Prostate gland (tissue), 2 donors: ENCODE measurements at regions not wholly inside any gene's neighbourhood (a gene's known extent, or its start where the extent isn't known, plus 50 kb on each side); places are given as distances from the start of the nearest gene placed in this dataset.

Experiments
- POLR2A ChIP-seq: fragments of 450-650 bp; IDR thresholded peaks from one replicate; pipeline ENCODE4 v1.6.1; 2016; ENCODE audit warnings: antibody characterized with exemption, mild to moderate bottlenecking
- POLR2AphosphoS5 ChIP-seq: sonication (generic); formaldehyde crosslinking; IDR thresholded peaks from one replicate; pipeline ENCODE4 v1.6.1; 2017; ENCODE audit warnings: antibody characterized with exemption
- TF ChIP-seq, protein P1 (sequence below), 4 experiments: fragments of 200-600 bp in 2 of 4; fragments of 450-650 bp in 2 of 4; sonication (generic) in 2 of 4; IDR thresholded peaks; 1 replicate in 3 of 4; 2 replicates in 1 of 4; pipeline ENCODE4 v1.5.1; 2016 to 2019; ENCODE audit warnings: antibody characterized with exemption in 4 of 4, mild to moderate bottlenecking in 2 of 4, moderate library complexity in 2 of 4

DNA sequence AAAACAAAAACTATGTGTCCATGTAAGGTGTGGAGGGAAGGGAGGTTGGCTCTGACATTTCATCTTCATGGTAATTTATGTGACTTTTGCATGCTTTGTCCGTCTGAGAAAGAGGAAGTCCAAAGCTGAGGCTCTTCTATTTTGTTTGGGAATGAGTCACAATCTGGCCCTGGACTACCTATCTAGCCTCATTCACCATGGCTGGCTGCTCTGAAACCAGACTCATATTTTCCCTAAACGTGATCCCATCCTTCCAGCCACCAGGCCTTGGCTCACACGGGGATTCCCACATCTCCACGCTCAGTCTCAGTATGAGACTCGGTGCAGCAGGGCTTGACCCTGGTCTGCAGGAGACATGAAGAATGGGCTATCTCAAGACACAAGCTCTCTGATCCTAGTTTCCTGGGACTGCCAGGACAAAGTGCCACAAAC, 672.8 kb downstream of the ACTL7B start:
- TF ChIP-seq, protein P1, sequence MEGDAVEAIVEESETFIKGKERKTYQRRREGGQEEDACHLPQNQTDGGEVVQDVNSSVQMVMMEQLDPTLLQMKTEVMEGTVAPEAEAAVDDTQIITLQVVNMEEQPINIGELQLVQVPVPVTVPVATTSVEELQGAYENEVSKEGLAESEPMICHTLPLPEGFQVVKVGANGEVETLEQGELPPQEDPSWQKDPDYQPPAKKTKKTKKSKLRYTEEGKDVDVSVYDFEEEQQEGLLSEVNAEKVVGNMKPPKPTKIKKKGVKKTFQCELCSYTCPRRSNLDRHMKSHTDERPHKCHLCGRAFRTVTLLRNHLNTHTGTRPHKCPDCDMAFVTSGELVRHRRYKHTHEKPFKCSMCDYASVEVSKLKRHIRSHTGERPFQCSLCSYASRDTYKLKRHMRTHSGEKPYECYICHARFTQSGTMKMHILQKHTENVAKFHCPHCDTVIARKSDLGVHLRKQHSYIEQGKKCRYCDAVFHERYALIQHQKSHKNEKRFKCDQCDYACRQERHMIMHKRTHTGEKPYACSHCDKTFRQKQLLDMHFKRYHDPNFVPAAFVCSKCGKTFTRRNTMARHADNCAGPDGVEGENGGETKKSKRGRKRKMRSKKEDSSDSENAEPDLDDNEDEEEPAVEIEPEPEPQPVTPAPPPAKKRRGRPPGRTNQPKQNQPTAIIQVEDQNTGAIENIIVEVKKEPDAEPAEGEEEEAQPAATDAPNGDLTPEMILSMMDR (IDR thresholded peaks at IDR 0.05): no peak
- TF ChIP-seq POLR2A (no peak), POLR2AphosphoS5 (no peak)
